SK-N-SH treated with all-trans-retinoic acid at 6 μM for 48 hours (cell line): ENCODE measurements at regions not wholly inside any gene's neighbourhood (a gene's known extent, or its start where the extent isn't known, plus 50 kb on each side); places are given as distances from the start of the nearest gene placed in this dataset.

Source experiments
- ATAC-seq: fragments of 200-7000 bp; cut with Tn5 transposase; 3 replicates; pipeline ENCODE4 v1.9.1; 2020; ENCODE audit warnings: mild to moderate bottlenecking, moderate library complexity
- ARNTL ChIP-seq: fragments of 450-650 bp; formaldehyde crosslinking; IDR thresholded peaks from 2 replicates; pipeline ENCODE4 v1.5.0; 2020; ENCODE audit warnings: low read depth, mild to moderate bottlenecking, moderate library complexity, borderline replicate concordance
- BACH2 ChIP-seq: fragments of 250-450 bp; sonication (Bioruptor Pico); IDR thresholded peaks from 2 replicates; pipeline ENCODE4 v1.9.0; 2021; ENCODE audit warnings: mild to moderate bottlenecking, borderline replicate concordance
- CSDC2 ChIP-seq: fragments of 250-450 bp; sonication (Bioruptor Pico); IDR thresholded peaks from 2 replicates; pipeline ENCODE4 v1.5.0; 2020; ENCODE audit warnings: mild to moderate bottlenecking, moderate library complexity
- ESRRG ChIP-seq: fragments of 250-450 bp; sonication (Bioruptor Pico); IDR thresholded peaks from 2 replicates; pipeline ENCODE4 v1.6.1; 2021; ENCODE audit warnings: mild to moderate bottlenecking
- GLIS3 ChIP-seq: fragments of 250-450 bp; sonication (Bioruptor Pico); IDR thresholded peaks from 2 replicates; pipeline ENCODE4 v1.5.0; 2020; ENCODE audit warnings: mild to moderate bottlenecking, moderate library complexity
- ISL1 ChIP-seq: fragments of 250-450 bp; sonication (Bioruptor Pico); IDR thresholded peaks from 2 replicates; pipeline ENCODE4 v2.1.2; 2022; ENCODE audit warnings: mild to moderate bottlenecking, moderate library complexity
- OSR1 ChIP-seq: fragments of 250-450 bp; sonication (Bioruptor Pico); IDR thresholded peaks from 2 replicates; pipeline ENCODE4 v1.8.0; 2022; ENCODE audit warnings: moderate library complexity, mild to moderate bottlenecking, inconsistent platforms
- PPARA ChIP-seq: fragments of 250-450 bp; sonication (Bioruptor Pico); IDR thresholded peaks from 2 replicates; pipeline ENCODE4 v1.5.0; 2020; ENCODE audit warnings: mild to moderate bottlenecking, borderline replicate concordance
- RARB ChIP-seq: fragments of 250-450 bp; sonication (Bioruptor Pico); IDR thresholded peaks from 2 replicates; pipeline ENCODE4 v1.8.0; 2021; ENCODE audit warnings: mild to moderate bottlenecking, moderate library complexity
- SNAI2 ChIP-seq: fragments of 250-450 bp; sonication (Bioruptor Pico); IDR thresholded peaks from 2 replicates; pipeline ENCODE4 v1.5.0; 2020; ENCODE audit warnings: mild to moderate bottlenecking, moderate library complexity
- TCF4 ChIP-seq: fragments of 250-450 bp; sonication (Bioruptor Pico); IDR thresholded peaks from 2 replicates; pipeline ENCODE4 v1.8.0; 2021; ENCODE audit warnings: mild to moderate bottlenecking, moderate library complexity, borderline replicate concordance
- TOX ChIP-seq: fragments of 250-450 bp; sonication (Bioruptor Pico); IDR thresholded peaks from 2 replicates; pipeline ENCODE4 v1.8.0; 2021; ENCODE audit warnings: mild to moderate bottlenecking, moderate library complexity, borderline replicate concordance
- ZC3H10 ChIP-seq: fragments of 250-450 bp; sonication (Bioruptor Pico); IDR thresholded peaks from 2 replicates; pipeline ENCODE4 v1.5.1; 2021; ENCODE audit warnings: mild to moderate bottlenecking, moderate library complexity
- ZFP3 ChIP-seq: fragments of 250-450 bp; sonication (Bioruptor Pico); IDR thresholded peaks from 2 replicates; pipeline ENCODE4 v1.5.0; 2020; ENCODE audit warnings: mild to moderate bottlenecking, moderate library complexity
- ZFP30 ChIP-seq: fragments of 450-650 bp; formaldehyde crosslinking; IDR thresholded peaks from 2 replicates; pipeline ENCODE4 v1.5.0; 2022; ENCODE audit warnings: mild to moderate bottlenecking, moderate library complexity
- ZNF565 ChIP-seq: fragments of 450-650 bp; formaldehyde crosslinking; conservative IDR thresholded peaks from 2 replicates; pipeline ENCODE4 v1.5.0; 2020; ENCODE audit warnings: low read depth, mild to moderate bottlenecking, moderate library complexity
- ZNF70 ChIP-seq: fragments of 450-650 bp; formaldehyde crosslinking; IDR thresholded peaks from 2 replicates; pipeline ENCODE4 v1.5.0; 2020; ENCODE audit warnings: mild to moderate bottlenecking, moderate library complexity
- ZNF8 ChIP-seq: fragments of 450-650 bp; formaldehyde crosslinking; IDR thresholded peaks from 2 replicates; pipeline ENCODE4 v1.5.0; 2020; ENCODE audit warnings: mild to moderate bottlenecking, moderate library complexity
- TF ChIP-seq, protein P1 (sequence below): fragments of 250-450 bp; sonication (Bioruptor Pico); IDR thresholded peaks from 2 replicates; pipeline ENCODE4 v1.5.1; 2020; ENCODE audit warnings: low read depth, mild to moderate bottlenecking, moderate library complexity
- TF ChIP-seq, protein P2 (sequence below): fragments of 250-450 bp; sonication (Bioruptor Pico); IDR thresholded peaks from 2 replicates; pipeline ENCODE4 v1.8.0; 2021; ENCODE audit warnings: low read depth, mild to moderate bottlenecking, moderate library complexity, borderline replicate concordance
- TF ChIP-seq, protein P3 (sequence below): fragments of 250-450 bp; sonication (Bioruptor Pico); IDR thresholded peaks from 2 replicates; pipeline ENCODE4 v1.5.1; 2021; ENCODE audit warnings: mild to moderate bottlenecking, moderate library complexity
- TF ChIP-seq, protein P4 (sequence below): fragments of 250-450 bp; sonication (Bioruptor Pico); IDR thresholded peaks from 2 replicates; pipeline ENCODE4 v1.8.0; 2020; ENCODE audit warnings: mild to moderate bottlenecking, moderate library complexity, borderline replicate concordance

DNA sequence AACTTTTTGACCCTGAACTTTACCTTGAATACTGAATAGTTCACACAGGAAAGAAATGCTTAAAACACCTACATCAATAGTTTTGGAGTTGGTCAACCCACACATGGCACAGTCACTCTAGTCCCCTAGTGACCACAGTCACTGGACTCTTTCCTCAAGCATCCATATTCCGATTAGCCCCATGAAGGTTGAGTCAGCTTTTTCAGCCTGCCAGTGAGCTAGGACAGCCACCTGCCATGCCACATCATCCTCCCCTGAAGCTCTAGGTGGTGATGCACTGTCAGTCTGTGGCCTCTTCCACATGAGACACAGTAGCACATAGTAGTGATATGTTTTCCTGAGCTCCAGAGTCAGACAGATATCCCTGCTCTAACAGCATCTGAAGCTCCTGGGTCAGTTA, 537.2 kb downstream of the XPNPEP1 start:
- TF ChIP-seq ISL1 (no peak), CSDC2 (CRISPR knock-in tag) (no peak), RARB (CRISPR knock-in tag) (no peak), SNAI2 (CRISPR knock-in tag) (no peak), ARNTL (CRISPR knock-in tag) (no peak)
- TF ChIP-seq, protein P1, sequence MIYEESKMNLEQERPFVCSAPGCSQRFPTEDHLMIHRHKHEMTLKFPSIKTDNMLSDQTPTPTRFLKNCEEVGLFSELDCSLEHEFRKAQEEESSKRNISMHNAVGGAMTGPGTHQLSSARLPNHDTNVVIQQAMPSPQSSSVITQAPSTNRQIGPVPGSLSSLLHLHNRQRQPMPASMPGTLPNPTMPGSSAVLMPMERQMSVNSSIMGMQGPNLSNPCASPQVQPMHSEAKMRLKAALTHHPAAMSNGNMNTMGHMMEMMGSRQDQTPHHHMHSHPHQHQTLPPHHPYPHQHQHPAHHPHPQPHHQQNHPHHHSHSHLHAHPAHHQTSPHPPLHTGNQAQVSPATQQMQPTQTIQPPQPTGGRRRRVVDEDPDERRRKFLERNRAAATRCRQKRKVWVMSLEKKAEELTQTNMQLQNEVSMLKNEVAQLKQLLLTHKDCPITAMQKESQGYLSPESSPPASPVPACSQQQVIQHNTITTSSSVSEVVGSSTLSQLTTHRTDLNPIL, result no peak
- TF ChIP-seq, protein P2, sequence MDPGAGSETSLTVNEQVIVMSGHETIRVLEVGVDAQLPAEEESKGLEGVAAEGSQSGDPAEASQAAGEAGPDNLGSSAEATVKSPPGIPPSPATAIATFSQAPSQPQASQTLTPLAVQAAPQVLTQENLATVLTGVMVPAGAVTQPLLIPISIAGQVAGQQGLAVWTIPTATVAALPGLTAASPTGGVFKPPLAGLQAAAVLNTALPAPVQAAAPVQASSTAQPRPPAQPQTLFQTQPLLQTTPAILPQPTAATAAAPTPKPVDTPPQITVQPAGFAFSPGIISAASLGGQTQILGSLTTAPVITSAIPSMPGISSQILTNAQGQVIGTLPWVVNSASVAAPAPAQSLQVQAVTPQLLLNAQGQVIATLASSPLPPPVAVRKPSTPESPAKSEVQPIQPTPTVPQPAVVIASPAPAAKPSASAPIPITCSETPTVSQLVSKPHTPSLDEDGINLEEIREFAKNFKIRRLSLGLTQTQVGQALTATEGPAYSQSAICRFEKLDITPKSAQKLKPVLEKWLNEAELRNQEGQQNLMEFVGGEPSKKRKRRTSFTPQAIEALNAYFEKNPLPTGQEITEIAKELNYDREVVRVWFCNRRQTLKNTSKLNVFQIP (CRISPR knock-in tag), result no peak
- ATAC-seq, result no peak

DNA sequence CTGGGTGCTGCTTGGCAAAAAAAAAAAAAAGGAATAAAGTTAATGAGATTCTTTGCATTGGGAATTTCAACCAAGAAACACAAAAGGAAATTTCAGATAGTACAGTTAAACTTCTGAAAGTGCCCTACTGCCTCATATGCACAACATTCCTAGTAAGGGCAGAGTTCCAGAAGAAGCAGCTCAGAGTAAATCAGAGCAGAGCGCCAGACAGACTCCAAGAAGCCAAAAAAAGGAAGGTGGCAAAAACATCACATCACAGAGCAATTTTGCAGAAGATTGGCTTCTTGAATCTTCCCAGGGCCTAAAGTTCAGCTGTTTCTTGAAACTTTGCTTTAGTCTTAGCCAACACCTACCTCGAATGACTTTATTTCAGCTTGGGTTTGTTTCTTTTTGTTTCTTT, 544.1 kb downstream of the XPNPEP1 start:
- no peak for ATAC-seq
- TF ChIP-seq ISL1 (no peak), PPARA (CRISPR knock-in tag) (no peak), ZFP3 (CRISPR knock-in tag) (no peak), TCF4 (no peak), GLIS3 (CRISPR knock-in tag) (no peak), OSR1 (CRISPR knock-in tag) (no peak), RARB (CRISPR knock-in tag) (no peak), ZNF565 (CRISPR knock-in tag) (no peak), ZFP30 (CRISPR knock-in tag) (no peak), ZC3H10 (CRISPR knock-in tag) (no peak), ARNTL (CRISPR knock-in tag) (no peak), ESRRG (CRISPR knock-in tag) (no peak), BACH2 (CRISPR knock-in tag) (no peak)
- TF ChIP-seq, protein P3, sequence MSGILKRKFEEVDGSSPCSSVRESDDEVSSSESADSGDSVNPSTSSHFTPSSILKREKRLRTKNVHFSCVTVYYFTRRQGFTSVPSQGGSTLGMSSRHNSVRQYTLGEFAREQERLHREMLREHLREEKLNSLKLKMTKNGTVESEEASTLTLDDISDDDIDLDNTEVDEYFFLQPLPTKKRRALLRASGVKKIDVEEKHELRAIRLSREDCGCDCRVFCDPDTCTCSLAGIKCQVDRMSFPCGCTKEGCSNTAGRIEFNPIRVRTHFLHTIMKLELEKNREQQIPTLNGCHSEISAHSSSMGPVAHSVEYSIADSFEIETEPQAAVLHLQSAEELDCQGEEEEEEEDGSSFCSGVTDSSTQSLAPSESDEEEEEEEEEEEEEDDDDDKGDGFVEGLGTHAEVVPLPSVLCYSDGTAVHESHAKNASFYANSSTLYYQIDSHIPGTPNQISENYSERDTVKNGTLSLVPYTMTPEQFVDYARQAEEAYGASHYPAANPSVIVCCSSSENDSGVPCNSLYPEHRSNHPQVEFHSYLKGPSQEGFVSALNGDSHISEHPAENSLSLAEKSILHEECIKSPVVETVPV (CRISPR knock-in tag), result no peak
- TF ChIP-seq, protein P4, sequence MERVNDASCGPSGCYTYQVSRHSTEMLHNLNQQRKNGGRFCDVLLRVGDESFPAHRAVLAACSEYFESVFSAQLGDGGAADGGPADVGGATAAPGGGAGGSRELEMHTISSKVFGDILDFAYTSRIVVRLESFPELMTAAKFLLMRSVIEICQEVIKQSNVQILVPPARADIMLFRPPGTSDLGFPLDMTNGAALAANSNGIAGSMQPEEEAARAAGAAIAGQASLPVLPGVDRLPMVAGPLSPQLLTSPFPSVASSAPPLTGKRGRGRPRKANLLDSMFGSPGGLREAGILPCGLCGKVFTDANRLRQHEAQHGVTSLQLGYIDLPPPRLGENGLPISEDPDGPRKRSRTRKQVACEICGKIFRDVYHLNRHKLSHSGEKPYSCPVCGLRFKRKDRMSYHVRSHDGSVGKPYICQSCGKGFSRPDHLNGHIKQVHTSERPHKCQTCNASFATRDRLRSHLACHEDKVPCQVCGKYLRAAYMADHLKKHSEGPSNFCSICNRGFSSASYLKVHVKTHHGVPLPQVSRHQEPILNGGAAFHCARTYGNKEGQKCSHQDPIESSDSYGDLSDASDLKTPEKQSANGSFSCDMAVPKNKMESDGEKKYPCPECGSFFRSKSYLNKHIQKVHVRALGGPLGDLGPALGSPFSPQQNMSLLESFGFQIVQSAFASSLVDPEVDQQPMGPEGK, result no peak

DNA sequence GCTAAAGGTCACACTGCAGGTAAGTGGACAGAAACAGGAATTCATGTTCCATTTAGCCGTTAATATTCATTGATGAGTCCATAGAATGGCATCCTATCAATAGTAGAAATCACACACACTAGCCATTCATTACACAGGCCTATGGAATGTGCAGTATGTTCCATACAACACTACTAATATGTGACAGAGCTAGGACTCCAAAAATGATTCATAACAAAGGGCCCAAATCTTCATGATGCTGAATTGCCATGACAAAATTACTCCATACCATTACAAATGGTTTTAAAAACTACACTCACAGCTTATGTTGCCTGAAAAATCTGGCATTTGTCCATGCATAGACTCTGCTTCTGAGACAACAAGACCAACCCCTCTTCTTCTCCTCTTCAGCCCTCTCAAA, 549.1 kb downstream of the XPNPEP1 start:
- ATAC-seq, result peak; percentile 75

More for the DNA sequence above, 549.1 kb downstream of the XPNPEP1 start:
- TF ChIP-seq SNAI2 (CRISPR knock-in tag) (no peak), ZNF70 (CRISPR knock-in tag) (no peak), GLIS3 (CRISPR knock-in tag) (no peak), ZFP3 (CRISPR knock-in tag) (no peak), TOX (no peak), PPARA (CRISPR knock-in tag) (no peak), CSDC2 (CRISPR knock-in tag) (no peak), ZNF8 (CRISPR knock-in tag) (no peak), ZFP30 (CRISPR knock-in tag) (no peak), OSR1 (CRISPR knock-in tag) (no peak), ISL1 (no peak), ZNF565 (CRISPR knock-in tag) (no peak), ARNTL (CRISPR knock-in tag) (no peak), ZC3H10 (CRISPR knock-in tag) (no peak), TCF4 (no peak), RARB (CRISPR knock-in tag) (no peak), BACH2 (CRISPR knock-in tag) (no peak)
- TF ChIP-seq, protein P3 (CRISPR knock-in tag), result no peak
- TF ChIP-seq, protein P1, result no peak
- TF ChIP-seq, protein P2 (CRISPR knock-in tag), result no peak
- TF ChIP-seq, all 23 proteins: peak for 0
